ENCODE measurements at regions not wholly inside any gene's neighbourhood (a gene's known extent, or its start where the extent isn't known, plus 50 kb on each side); places are given as distances from the start of the nearest gene placed in this dataset.
"Not testable (repeated sequence)": the region's sequence is repeated elsewhere in the genome, so short reads cannot be mapped to it uniquely, and the experiment has no call there.

DNA sequence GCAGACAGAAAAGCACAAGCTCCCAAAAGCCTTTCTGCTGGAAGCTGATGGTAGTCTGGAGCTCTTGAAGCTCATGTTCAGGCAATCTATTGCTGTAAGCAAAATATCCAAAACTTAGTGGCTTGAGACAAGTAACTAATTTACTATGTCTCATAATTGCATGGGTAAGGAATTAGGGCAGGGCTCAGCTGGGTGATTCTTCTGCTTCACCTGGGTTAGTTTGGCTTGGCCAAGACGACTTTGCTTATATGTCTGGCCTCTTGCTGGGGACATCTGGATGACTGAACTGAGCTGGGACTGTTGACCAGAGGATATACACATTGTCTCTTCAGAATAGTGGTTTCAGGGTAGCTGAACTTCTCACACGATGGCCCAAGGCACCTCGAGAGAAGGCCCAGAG, 96.8 kb upstream of the WSCD1 start:
- Histone ChIP-seq H3K9me3 (ENCODE audit: control insufficient read depth in 2 of 2, insufficient read depth in 1 of 2, low read length in 1 of 2) (no peaks in the 10 kb centered on the region), H3K4me3 (ENCODE audit: low read length in 2 of 2) (no peak overlapping the region), H3K27ac (ENCODE audit: low read depth in 1 of 2, low read length in 1 of 2) (no peak overlapping the region), H3K4me1 (ENCODE audit: control insufficient read depth in 2 of 2, insufficient read depth in 2 of 2, low read length in 2 of 2) (no peaks in the 10 kb centered on the region), H3K36me3 (ENCODE audit: control insufficient read depth in 2 of 2, insufficient read depth in 2 of 2, low read length in 1 of 2) (no peaks in the 10 kb centered on the region), H3K27me3 (ENCODE audit: control insufficient read depth in 2 of 2, insufficient read depth in 1 of 2, low read length in 1 of 2) (no peaks in the 10 kb centered on the region)
- WGBS: 87% methylated on average over 3 of the region's 3 CpGs
- no peak for DNase-seq (ENCODE audit: low read depth in 6 of 9, low spot score in 9 of 9)

DNA sequence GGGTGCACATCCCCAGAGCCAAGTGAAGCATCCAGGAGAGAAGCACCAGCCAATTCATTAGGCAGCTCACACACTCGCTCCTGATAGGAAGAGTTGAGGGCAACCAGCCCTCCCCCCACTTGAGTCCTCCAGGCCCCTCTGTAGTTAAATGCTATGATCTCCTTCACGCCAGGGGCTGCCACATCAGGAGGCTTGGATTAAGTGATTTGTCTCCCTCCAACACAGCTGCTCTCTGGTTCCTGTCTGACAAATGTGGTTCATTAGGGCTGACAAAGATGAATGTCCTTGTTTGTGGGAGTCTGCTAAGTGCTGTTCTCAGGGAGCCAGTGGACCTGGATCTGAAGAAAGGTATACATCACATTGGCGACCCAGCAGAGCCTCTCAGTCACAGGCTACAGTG, 94.5 kb upstream of the WSCD1 start:
- DNase-seq (ENCODE audit: low read depth in 6 of 9, low spot score in 9 of 9): no peak
- Histone ChIP-seq H3K27ac (ENCODE audit: low read depth in 1 of 2, low read length in 1 of 2) (no peak overlapping the region), H3K36me3 (ENCODE audit: control insufficient read depth in 2 of 2, insufficient read depth in 2 of 2, low read length in 1 of 2) (no peaks in the 10 kb centered on the region), H3K4me1 (ENCODE audit: control insufficient read depth in 2 of 2, insufficient read depth in 2 of 2, low read length in 2 of 2) (no peaks in the 10 kb centered on the region), H3K4me3 (ENCODE audit: low read length in 2 of 2) (no peak overlapping the region), H3K9me3 (ENCODE audit: control insufficient read depth in 2 of 2, insufficient read depth in 1 of 2, low read length in 1 of 2) (no peaks in the 10 kb centered on the region), H3K27me3 (ENCODE audit: control insufficient read depth in 2 of 2, insufficient read depth in 1 of 2, low read length in 1 of 2) (no peaks in the 10 kb centered on the region)
- 73% methylated on average over 3 of the region's 3 CpGs for WGBS

DNA sequence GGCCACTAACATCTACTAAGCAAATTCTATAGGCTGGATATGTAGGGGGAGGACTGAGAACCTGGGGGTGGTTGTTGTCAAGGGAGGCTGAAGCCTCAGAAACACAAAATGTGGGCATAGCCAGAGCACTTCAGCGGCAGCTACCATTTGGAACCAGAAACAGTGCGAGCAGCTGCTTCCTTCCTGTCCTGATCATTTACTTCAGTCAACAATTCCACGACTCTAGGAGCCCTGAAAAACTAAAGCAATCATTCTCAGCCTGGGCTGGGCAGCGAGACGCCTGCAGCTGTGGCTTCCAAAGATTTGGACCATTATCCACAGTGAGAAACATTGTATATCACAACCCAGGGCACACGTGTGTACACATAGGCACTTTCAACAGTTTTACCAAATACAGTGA, 93.9 kb upstream of the WSCD1 start:
- Histone ChIP-seq H3K27me3 (ENCODE audit: control insufficient read depth in 2 of 2, insufficient read depth in 1 of 2, low read length in 1 of 2) (no peaks in the 10 kb centered on the region), H3K4me1 (ENCODE audit: control insufficient read depth in 2 of 2, insufficient read depth in 2 of 2, low read length in 2 of 2) (no peaks in the 10 kb centered on the region), H3K4me3 (ENCODE audit: low read length in 2 of 2) (no peak overlapping the region), H3K27ac (ENCODE audit: low read depth in 1 of 2, low read length in 1 of 2) (no peak overlapping the region), H3K36me3 (ENCODE audit: control insufficient read depth in 2 of 2, insufficient read depth in 2 of 2, low read length in 1 of 2) (no peaks in the 10 kb centered on the region), H3K9me3 (ENCODE audit: control insufficient read depth in 2 of 2, insufficient read depth in 1 of 2, low read length in 1 of 2) (no peaks in the 10 kb centered on the region)
- no peak for DNase-seq (ENCODE audit: low read depth in 6 of 9, low spot score in 9 of 9)
- 20% methylated on average over 6 of the region's 6 CpGs for WGBS

- no peaks in the 10 kb centered on the region for H3K4me1 ChIP-seq (ENCODE audit: control insufficient read depth in 2 of 2, insufficient read depth in 2 of 2, low read length in 2 of 2)
- no peak for DNase-seq (ENCODE audit: low read depth in 6 of 9, low spot score in 9 of 9)
- no peak overlapping the region for H3K27ac ChIP-seq (ENCODE audit: low read depth in 1 of 2, low read length in 1 of 2)
- H3K9me3 ChIP-seq (ENCODE audit: control insufficient read depth in 2 of 2, insufficient read depth in 1 of 2, low read length in 1 of 2): no peaks in the 10 kb centered on the region
- H3K27me3 ChIP-seq (ENCODE audit: control insufficient read depth in 2 of 2, insufficient read depth in 1 of 2, low read length in 1 of 2): no peaks in the 10 kb centered on the region
- H3K4me3 ChIP-seq (ENCODE audit: low read length in 2 of 2): no peak overlapping the region
- no peaks in the 10 kb centered on the region for H3K36me3 ChIP-seq (ENCODE audit: control insufficient read depth in 2 of 2, insufficient read depth in 2 of 2, low read length in 1 of 2)
- WGBS: 74% methylated on average over 7 of the region's 7 CpGs
Observed at GRCh38 chr17:5978496-5978895, 91.7 kb upstream of the WSCD1 start.

- Histone ChIP-seq H3K36me3 (ENCODE audit: control insufficient read depth in 2 of 2, insufficient read depth in 2 of 2, low read length in 1 of 2) (no peaks in the 10 kb centered on the region), H3K4me1 (ENCODE audit: control insufficient read depth in 2 of 2, insufficient read depth in 2 of 2, low read length in 2 of 2) (no peaks in the 10 kb centered on the region), H3K27ac (ENCODE audit: low read depth in 1 of 2, low read length in 1 of 2) (no peak overlapping the region), H3K27me3 (ENCODE audit: control insufficient read depth in 2 of 2, insufficient read depth in 1 of 2, low read length in 1 of 2) (no peaks in the 10 kb centered on the region), H3K4me3 (ENCODE audit: low read length in 2 of 2) (no peak overlapping the region), H3K9me3 (ENCODE audit: control insufficient read depth in 2 of 2, insufficient read depth in 1 of 2, low read length in 1 of 2) (no peaks in the 10 kb centered on the region)
- WGBS: 91% methylated on average over 6 of the region's 6 CpGs
- no peak for DNase-seq (ENCODE audit: low read depth in 6 of 9, low spot score in 9 of 9)
Observed at GRCh38 chr17:5980941-5981340, 89.2 kb upstream of the WSCD1 start.

- Histone ChIP-seq H3K4me1 (ENCODE audit: control insufficient read depth in 2 of 2, insufficient read depth in 2 of 2, low read length in 2 of 2) (no peaks in the 10 kb centered on the region), H3K9me3 (ENCODE audit: control insufficient read depth in 2 of 2, insufficient read depth in 1 of 2, low read length in 1 of 2) (no peaks in the 10 kb centered on the region), H3K36me3 (ENCODE audit: control insufficient read depth in 2 of 2, insufficient read depth in 2 of 2, low read length in 1 of 2) (no peaks in the 10 kb centered on the region), H3K27me3 (ENCODE audit: control insufficient read depth in 2 of 2, insufficient read depth in 1 of 2, low read length in 1 of 2) (no peaks in the 10 kb centered on the region), H3K4me3 (ENCODE audit: low read length in 2 of 2) (no peak overlapping the region), H3K27ac (ENCODE audit: low read depth in 1 of 2, low read length in 1 of 2) (no peak overlapping the region)
- WGBS: 93% methylated on average over 2 of the region's 2 CpGs
- DNase-seq (ENCODE audit: low read depth in 6 of 9, low spot score in 9 of 9): no peak
Observed at GRCh38 chr17:5986644-5987043, 83.5 kb upstream of the WSCD1 start.

- no peaks in the 10 kb centered on the region for H3K36me3 ChIP-seq (ENCODE audit: control insufficient read depth in 2 of 2, insufficient read depth in 2 of 2, low read length in 1 of 2)
- no peak overlapping the region for H3K4me3 ChIP-seq (ENCODE audit: low read length in 2 of 2)
- no peak for DNase-seq (ENCODE audit: low read depth in 6 of 9, low spot score in 9 of 9)
- no peaks in the 10 kb centered on the region for H3K4me1 ChIP-seq (ENCODE audit: control insufficient read depth in 2 of 2, insufficient read depth in 2 of 2, low read length in 2 of 2)
- no peaks in the 10 kb centered on the region for H3K27me3 ChIP-seq (ENCODE audit: control insufficient read depth in 2 of 2, insufficient read depth in 1 of 2, low read length in 1 of 2)
- no peaks in the 10 kb centered on the region for H3K9me3 ChIP-seq (ENCODE audit: control insufficient read depth in 2 of 2, insufficient read depth in 1 of 2, low read length in 1 of 2)
- WGBS: 89% methylated on average over 4 of the region's 4 CpGs
- H3K27ac ChIP-seq (ENCODE audit: low read depth in 1 of 2, low read length in 1 of 2): no peak overlapping the region
Observed at GRCh38 chr17:6000426-6000825, 69.8 kb upstream of the WSCD1 start.

DNA sequence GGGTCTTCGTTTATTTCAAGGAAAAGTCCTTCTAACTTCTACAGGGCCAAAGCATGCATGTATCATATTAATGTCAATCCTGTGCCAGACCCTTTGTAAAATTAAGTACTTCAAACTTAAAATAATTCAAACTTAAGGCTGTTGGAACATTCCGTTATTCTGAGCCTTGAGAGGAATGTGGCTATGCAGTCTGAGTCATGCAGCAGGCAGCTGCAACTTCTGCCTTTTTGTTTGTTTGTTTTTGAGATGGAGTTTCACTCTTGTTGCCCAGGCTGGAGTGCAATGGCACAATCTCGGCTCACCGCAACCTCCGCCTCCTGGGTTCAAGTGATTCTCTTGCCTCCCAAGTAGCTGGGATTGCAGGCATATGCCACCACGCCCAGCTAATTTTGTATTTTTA, 67.0 kb upstream of the WSCD1 start:
- not testable (repeated sequence) for H3K4me3 ChIP-seq (ENCODE audit: low read length in 2 of 2); H3K4me1 ChIP-seq (ENCODE audit: control insufficient read depth in 2 of 2, insufficient read depth in 2 of 2, low read length in 2 of 2); H3K9me3 ChIP-seq (ENCODE audit: control insufficient read depth in 2 of 2, insufficient read depth in 1 of 2, low read length in 1 of 2); H3K27me3 ChIP-seq (ENCODE audit: control insufficient read depth in 2 of 2, insufficient read depth in 1 of 2, low read length in 1 of 2); DNase-seq (ENCODE audit: low read depth in 6 of 9, low spot score in 9 of 9); H3K27ac ChIP-seq (ENCODE audit: low read depth in 1 of 2, low read length in 1 of 2); H3K36me3 ChIP-seq (ENCODE audit: control insufficient read depth in 2 of 2, insufficient read depth in 2 of 2, low read length in 1 of 2)
- WGBS: 71% methylated on average over 6 of the region's 6 CpGs

DNA sequence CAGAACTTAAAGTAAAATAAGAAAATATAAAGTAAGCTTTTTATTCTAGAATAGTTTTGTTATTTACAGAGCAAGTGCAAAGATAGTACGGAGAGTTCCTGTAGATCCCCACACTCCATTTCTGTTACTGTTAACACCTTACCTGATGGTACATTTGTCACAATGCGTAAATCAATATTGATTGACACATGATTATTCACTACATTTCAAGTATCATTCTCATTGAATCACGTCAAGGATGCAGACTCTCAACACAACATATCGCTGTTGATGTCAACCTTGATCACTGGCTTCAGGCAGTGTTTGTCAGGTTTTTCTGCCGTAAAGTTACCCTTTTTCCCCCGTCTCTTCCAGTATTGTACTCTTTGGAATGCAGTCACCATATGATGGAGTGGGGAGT, 64.2 kb upstream of the WSCD1 start:
- WGBS: 95% methylated on average over 6 of the region's 6 CpGs
- DNase-seq (ENCODE audit: low read depth in 6 of 9, low spot score in 9 of 9): no peak
- H3K36me3 ChIP-seq (ENCODE audit: control insufficient read depth in 2 of 2, insufficient read depth in 2 of 2, low read length in 1 of 2): no peaks in the 10 kb centered on the region

DNA sequence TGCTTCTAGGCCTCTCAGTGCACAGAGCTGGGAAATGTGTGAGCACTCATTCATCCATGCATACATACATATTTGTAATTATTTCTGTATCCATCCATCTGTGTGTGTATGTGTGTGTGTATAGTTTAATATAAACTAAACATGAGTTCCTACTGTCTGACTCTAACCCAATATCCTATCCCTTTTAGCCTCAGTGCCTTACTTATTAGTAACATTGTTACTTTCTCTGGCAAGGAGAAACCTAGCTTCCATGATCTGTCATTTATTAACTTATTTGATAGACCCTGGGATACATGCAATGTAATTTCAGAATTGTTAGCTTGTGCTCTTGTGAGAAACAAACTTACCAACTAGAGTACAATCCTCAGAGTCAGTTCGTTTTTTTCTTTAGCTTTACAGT, 59.0 kb upstream of the WSCD1 start:
- Histone ChIP-seq H3K36me3 (ENCODE audit: control insufficient read depth in 2 of 2, insufficient read depth in 2 of 2, low read length in 1 of 2) (no peaks in the 10 kb centered on the region), H3K4me3 (ENCODE audit: low read length in 2 of 2) (no peak overlapping the region), H3K4me1 (ENCODE audit: control insufficient read depth in 2 of 2, insufficient read depth in 2 of 2, low read length in 2 of 2) (no peaks in the 10 kb centered on the region), H3K27me3 (ENCODE audit: control insufficient read depth in 2 of 2, insufficient read depth in 1 of 2, low read length in 1 of 2) (no peaks in the 10 kb centered on the region), H3K9me3 (ENCODE audit: control insufficient read depth in 2 of 2, insufficient read depth in 1 of 2, low read length in 1 of 2) (no peaks in the 10 kb centered on the region), H3K27ac (ENCODE audit: low read depth in 1 of 2, low read length in 1 of 2) (no peak overlapping the region)
- 84% methylated on average over 1 of the region's 1 CpG for WGBS
- DNase-seq (ENCODE audit: low read depth in 6 of 9, low spot score in 9 of 9): no peak

More for the DNA sequence above, 64.2 kb upstream of the WSCD1 start:
- Histone ChIP-seq H3K9me3 (ENCODE audit: control insufficient read depth in 2 of 2, insufficient read depth in 1 of 2, low read length in 1 of 2) (no peaks in the 10 kb centered on the region), H3K27ac (ENCODE audit: low read depth in 1 of 2, low read length in 1 of 2) (no peak overlapping the region), H3K4me1 (ENCODE audit: control insufficient read depth in 2 of 2, insufficient read depth in 2 of 2, low read length in 2 of 2) (no peaks in the 10 kb centered on the region), H3K27me3 (ENCODE audit: control insufficient read depth in 2 of 2, insufficient read depth in 1 of 2, low read length in 1 of 2) (no peaks in the 10 kb centered on the region), H3K4me3 (ENCODE audit: low read length in 2 of 2) (no peak overlapping the region)
